Astrocyte of the cerebellum (primary cell): ENCODE measurements at regions not wholly inside any gene's neighbourhood (a gene's known extent, or its start where the extent isn't known, plus 50 kb on each side); places are given as distances from the start of the nearest gene placed in this dataset.
"Not testable (repeated sequence)": the region's sequence is repeated elsewhere in the genome, so short reads cannot be mapped to it uniquely, and the experiment has no call there.

Experiments
- DNase-seq: peaks from one replicate; pipeline ENCODE4 v3.0.0-alpha.2; 2011; ENCODE audit warnings: low read depth
- H3K4me3 ChIP-seq: 2 replicates; pipeline ENCODE4 v1.5.1; 2011; ENCODE audit warnings: mild to moderate bottlenecking, low read depth, low read length, moderate library complexity
- in situ Hi-C: cut with HindIII; loops from 2 replicates; pipeline ENCODE4 v1.10.0; 2017; ENCODE audit warnings: low sequenced_read_pairs
- TF ChIP-seq, protein P1 (sequence below): IDR thresholded peaks from 2 replicates; pipeline ENCODE4 v1.5.1; 2012; ENCODE audit warnings: low read length, low read depth, moderate library complexity, mild to moderate bottlenecking; ENCODE audit errors: missing control alignments

DNA sequence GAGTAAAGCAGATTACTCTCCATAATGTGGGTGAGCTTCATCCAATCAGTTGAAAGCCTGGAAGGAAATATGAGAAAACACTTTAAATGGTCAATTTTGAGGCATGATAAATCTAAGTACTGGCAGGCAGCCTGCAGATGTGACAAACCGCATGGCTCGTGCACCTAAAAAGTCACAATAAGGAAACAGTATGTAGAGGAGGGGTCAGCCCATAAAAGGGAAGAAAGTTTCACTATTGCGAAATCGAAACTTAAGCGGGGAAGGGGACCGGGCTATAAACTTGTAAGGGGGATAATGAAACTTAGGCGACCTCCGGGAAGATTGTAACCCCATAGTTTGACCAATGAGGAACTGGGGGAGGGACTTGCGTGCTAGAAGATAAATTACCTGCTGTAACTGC is 109.8 kb downstream of the PLPPR4 start:
- DNase-seq, result no peak
- in situ Hi-C loops, result no loop called here
- H3K4me3 ChIP-seq, result no peak overlapping the region
- TF ChIP-seq, protein P1, sequence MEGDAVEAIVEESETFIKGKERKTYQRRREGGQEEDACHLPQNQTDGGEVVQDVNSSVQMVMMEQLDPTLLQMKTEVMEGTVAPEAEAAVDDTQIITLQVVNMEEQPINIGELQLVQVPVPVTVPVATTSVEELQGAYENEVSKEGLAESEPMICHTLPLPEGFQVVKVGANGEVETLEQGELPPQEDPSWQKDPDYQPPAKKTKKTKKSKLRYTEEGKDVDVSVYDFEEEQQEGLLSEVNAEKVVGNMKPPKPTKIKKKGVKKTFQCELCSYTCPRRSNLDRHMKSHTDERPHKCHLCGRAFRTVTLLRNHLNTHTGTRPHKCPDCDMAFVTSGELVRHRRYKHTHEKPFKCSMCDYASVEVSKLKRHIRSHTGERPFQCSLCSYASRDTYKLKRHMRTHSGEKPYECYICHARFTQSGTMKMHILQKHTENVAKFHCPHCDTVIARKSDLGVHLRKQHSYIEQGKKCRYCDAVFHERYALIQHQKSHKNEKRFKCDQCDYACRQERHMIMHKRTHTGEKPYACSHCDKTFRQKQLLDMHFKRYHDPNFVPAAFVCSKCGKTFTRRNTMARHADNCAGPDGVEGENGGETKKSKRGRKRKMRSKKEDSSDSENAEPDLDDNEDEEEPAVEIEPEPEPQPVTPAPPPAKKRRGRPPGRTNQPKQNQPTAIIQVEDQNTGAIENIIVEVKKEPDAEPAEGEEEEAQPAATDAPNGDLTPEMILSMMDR, result no peak

DNA sequence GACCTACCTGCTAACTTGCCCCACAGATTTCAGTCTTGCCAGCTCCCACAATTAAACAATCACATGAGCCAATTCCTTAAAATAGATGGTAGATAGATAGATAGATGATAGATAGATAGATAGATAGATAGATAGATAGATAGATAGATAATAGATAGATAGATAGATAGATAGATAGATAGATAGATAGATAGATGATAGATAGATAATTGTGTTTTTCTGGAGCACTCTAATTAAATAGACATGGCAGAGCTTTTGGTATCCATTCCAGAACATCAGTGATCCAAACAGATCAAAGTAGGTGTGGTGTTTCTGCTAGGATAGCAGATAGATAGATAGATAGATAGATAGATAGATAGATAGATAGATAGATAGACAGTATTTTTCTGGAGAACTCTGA is 110.4 kb downstream of the PLPPR4 start:
- DNase-seq, in situ Hi-C loops, H3K4me3 ChIP-seq: not testable (repeated sequence)

DNA sequence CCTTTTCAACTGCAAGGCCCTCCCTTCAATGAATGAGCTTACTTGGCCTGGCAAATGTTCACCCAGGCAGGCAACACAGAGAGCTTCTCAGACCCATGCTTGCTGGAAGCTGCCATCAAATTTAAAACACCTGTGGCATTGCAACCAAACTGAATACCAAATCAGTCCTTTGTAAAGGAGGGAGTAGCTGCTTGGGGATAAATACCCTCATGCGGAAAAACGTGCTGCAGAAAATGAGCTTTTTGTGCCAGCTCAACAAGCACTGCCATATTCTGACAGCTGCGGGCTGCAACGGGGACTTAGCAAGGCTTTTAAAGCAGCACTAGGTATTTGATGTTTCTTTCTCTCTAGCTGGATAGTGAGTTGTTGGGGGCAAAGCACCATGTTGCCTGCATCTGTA is 119.7 kb downstream of the PLPPR4 start:
- DNase-seq, result no peak
- TF ChIP-seq, protein P1, result no peak
- in situ Hi-C loops, result no loop called here
- no peak overlapping the region for H3K4me3 ChIP-seq

DNA sequence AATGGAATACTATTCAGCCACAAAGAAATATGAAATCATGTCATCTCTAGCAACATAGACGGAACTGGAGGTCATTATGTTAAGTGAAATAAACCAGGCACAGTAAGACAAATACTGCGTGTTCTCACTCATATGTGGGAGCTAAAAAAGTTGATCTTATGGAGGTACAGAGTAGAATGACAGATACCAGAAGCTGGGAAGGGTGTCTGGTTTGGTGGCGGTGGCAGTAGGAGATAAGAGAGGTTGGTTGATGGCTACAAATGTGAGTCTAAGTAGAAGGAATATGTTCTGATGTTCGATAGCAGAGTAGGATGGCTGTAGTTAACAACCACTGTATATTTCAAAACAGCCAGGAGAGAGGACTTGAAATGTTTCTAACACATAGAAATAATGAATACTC is 121.6 kb downstream of the PLPPR4 start:
- no peak overlapping the region for H3K4me3 ChIP-seq
- in situ Hi-C loops, result no loop called here
- TF ChIP-seq, protein P1, result no peak

DNA sequence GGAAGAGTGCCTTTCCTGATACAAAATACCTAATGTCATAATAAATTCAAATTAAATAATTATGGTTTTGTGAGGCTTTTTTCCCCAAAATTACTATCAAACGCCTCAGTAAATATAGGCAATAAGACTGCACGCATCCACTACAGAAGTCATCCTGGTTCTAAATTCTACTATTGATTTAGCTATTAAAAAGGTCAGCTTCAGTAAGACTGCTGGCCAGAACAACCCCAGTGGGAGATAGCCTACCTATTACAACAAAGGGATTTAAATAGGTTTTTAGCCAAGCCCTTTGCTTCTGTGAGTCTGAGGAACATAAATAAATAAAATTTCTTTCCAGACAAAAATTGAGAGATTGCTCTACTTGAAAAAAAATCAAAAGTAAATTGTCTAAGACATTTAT is 132.1 kb downstream of the PLPPR4 start:
- in situ Hi-C loops, result no loop called here
- TF ChIP-seq, protein P1, result no peak
- DNase-seq, result no peak
- no peak overlapping the region for H3K4me3 ChIP-seq

More for the DNA sequence above, 121.6 kb downstream of the PLPPR4 start:
- DNase-seq, result no peak

DNA sequence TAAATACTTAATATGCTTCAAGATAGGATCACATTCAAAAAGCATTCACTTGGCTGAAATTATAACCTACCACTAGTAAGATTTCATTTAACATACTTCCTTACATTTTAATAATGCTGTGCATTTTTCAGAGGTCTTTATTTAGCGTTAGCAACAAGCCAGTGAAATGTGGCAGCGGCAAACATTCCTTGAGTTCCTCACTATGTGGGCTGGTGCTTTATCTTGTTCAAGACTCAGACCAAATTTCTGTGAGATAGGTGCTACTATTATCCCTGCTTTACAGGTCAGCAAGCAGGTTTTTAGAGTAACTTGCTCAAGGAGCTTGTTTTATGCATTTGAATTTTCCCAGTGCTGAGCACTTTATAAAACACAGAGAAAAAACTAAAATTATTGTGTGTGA is 132.7 kb downstream of the PLPPR4 start:
- DNase-seq, result no peak
- no peak overlapping the region for H3K4me3 ChIP-seq
- in situ Hi-C loops, result no loop called here
- TF ChIP-seq, protein P1, result no peak

DNA sequence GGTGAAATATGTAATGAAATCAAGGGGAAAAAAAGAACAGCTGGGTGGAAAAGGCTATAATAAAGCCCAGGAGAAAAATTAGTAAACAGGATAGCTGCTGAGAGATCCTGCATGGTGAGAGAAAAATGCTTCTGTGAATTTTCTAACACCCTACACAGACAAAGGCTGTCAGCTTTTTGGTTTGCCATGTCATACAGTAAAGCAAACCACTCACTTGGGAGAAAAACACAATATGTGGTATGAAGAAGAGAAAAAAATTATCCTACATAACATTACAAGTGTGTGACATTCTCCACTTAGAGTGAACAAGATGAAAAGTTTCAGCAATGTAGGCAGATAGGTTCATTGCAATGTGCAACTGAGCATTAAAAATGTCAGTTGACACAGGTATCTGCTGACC is 133.6 kb downstream of the PLPPR4 start:
- TF ChIP-seq, protein P1, result no peak
- no peak for DNase-seq
- in situ Hi-C loops, result no loop called here
- H3K4me3 ChIP-seq, result no peak overlapping the region

DNA sequence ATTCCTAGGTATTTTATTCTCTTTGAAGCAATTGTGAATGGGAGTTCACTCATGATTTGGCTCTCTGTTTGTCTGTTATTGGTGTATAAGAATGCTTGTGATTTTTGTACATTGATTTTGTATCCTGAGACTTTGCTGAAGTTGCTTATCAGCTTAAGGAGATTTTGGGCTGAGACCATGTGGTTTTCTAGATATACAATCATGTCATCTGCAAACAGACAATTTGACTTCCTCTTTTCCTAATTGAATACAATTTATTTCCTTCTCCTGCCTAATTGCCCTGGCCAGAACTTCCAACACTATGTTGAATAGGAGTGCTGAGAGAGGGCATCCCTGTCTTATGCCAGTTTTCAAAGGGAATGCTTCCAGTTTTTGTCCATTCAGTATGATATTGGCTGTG is 137.3 kb downstream of the PLPPR4 start:
- H3K4me3 ChIP-seq, DNase-seq, in situ Hi-C loops: not testable (repeated sequence)

DNA sequence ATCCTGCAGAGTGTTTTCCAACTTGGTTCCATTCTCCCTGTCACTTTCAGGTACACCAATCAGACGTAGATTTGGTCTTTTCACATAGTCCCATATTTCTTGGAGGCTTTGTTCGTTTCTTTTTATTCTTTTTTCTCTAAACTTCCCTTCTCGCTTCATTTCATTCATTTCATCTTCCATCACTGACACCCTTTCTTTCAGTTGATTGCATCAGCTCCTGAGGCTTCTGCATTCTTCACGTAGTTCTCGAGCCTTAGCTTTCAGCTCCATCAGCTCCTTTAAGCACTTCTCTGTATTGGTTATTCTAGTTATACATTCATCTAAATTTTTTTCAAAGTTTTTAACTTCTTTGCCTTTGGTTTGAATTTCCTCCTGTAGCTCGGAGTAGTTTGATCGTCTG is 140.1 kb downstream of the PLPPR4 start:
- H3K4me3 ChIP-seq, DNase-seq, in situ Hi-C loops: not testable (repeated sequence)

DNA sequence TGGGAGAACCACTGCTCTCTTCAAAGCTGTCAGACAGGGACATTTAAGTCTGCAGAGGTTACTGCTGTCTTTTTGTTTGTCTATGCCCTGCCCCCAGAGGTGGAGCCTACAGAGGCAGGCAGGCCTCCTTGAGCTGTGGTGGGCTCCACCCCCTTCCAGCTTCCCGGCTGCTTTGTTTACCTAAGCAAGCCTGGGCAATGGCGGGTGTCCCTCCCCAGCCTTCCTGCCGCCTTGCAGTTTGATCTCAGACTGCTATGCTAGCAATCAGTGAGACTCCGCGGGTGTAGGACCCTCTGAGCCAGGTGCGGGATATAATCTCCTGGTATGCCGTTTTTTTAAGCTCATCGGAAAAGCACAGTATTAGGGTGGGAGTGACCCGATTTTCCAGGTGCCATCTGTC is 141.0 kb downstream of the PLPPR4 start:
- H3K4me3 ChIP-seq, in situ Hi-C loops, DNase-seq: not testable (repeated sequence)
